Fibroblast of the aortic adventitia (primary cell): ENCODE measurements at regions not wholly inside any gene's neighbourhood (a gene's known extent, or its start where the extent isn't known, plus 50 kb on each side); places are given as distances from the start of the nearest gene placed in this dataset.

ENCODE experiments used
- DNase-seq: peaks from one replicate; pipeline ENCODE4 v3.0.0-alpha.2; 2010; ENCODE audit warnings: low read depth
- H3K4me3 ChIP-seq: 2 replicates; pipeline ENCODE4 v1.5.1; 2011; ENCODE audit warnings: low read depth, mild to moderate bottlenecking, control low read depth, low read length, moderate library complexity
- TF ChIP-seq, protein P1 (sequence below): IDR thresholded peaks from 2 replicates; pipeline ENCODE4 v1.5.1; 2011; ENCODE audit warnings: mild to moderate bottlenecking, low read length, control low read depth, inconsistent platforms; ENCODE audit not compliant: insufficient read depth

DNA sequence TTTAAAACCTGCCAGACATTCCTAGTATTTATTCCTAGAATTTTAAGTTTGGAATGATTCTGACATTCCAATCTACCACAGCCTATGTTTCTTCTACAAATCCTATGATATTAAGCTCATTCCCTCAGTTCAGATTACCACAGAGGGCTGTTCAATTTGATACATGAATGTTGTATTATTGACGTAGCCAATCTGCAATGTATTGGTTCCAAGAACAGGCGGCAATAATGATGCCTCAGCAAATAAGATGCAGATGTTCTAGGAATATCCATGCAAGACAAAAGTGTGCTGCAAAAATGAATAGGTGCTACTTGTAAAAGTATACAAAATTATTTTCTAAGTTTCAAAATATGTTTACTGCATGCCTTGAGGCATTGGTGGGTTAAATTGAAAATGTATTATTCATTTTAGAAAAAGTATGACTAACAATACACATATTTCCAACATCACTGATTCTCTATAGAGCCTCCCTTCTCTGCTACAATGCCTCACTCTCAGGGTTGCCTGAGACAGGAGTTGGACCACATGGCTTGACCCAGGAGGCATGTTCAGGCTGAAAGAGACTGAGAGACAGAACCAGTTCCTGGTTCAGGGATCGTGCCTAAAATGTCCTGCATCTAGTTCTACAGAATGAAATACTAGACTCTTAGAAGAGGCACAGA lies 94.1 kb upstream of the CREB5 start:
- no peak overlapping the region for H3K4me3 ChIP-seq
- TF ChIP-seq, protein P1, sequence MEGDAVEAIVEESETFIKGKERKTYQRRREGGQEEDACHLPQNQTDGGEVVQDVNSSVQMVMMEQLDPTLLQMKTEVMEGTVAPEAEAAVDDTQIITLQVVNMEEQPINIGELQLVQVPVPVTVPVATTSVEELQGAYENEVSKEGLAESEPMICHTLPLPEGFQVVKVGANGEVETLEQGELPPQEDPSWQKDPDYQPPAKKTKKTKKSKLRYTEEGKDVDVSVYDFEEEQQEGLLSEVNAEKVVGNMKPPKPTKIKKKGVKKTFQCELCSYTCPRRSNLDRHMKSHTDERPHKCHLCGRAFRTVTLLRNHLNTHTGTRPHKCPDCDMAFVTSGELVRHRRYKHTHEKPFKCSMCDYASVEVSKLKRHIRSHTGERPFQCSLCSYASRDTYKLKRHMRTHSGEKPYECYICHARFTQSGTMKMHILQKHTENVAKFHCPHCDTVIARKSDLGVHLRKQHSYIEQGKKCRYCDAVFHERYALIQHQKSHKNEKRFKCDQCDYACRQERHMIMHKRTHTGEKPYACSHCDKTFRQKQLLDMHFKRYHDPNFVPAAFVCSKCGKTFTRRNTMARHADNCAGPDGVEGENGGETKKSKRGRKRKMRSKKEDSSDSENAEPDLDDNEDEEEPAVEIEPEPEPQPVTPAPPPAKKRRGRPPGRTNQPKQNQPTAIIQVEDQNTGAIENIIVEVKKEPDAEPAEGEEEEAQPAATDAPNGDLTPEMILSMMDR = no peak
- DNase-seq = no peak

GRCh38 chr7:28323833-28324232 lies 88.5 kb upstream of the CREB5 start:
- no peak for DNase-seq
- TF ChIP-seq, protein P1 = no peak
- no peak overlapping the region for H3K4me3 ChIP-seq

DNA sequence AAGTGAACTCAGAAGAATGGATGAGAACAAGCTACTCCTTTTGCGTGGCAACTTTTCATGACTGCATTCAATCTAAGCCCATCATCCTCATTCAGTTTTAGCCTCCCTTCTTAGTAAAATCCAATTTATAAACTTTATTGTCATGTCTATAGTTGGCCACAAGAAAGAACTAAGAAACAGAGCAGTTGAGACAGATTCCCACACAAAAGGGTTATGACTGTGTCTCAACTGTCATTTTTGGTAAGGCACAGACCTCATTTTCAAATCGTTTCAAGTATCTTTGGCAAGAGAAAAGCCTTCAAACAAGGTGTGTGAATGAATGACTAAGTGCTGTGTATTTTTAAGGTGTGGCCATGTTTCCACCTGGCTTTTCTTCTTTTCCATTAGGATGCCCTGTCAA lies 84.2 kb upstream of the CREB5 start:
- TF ChIP-seq, protein P1 = no peak
- no peak for DNase-seq
- no peak overlapping the region for H3K4me3 ChIP-seq

GRCh38 chr7:28328822-28329660 lies 83.3 kb upstream of the CREB5 start:
- TF ChIP-seq, protein P1 = no peak
- H3K4me3 ChIP-seq = no peak overlapping the region
- DNase-seq = no peak

DNA sequence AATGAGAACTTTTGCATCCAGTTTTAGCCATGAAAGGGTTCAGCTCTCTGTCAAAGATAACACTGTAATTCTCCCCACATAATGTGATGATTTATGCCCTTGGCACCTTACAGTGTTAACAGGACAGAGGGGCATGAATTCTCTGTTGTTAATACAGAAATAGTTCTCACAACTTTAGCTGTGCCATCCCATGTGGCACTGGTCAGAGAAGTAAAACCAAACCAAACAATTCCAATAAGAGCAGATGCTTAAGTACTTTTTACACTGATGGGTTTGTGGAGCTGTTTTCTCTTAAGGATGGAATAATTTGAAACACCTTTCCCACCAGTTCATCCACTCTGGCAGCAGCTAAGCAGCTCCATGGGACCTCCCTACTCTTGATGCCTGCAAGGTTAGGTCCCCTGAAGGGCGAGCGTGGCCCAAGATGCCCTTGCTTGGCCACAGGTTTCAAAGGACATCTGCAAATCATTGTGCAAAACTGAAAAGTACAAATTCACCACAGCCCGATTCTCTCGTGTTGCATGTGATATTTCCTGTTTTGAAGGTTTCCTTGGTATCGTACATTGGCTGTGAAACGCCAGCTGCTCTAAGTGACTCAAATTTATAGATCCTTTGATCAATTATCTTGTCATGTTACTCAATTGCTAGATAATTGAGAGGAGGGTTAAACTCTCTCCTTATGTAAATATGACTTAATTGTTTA lies 82.5 kb upstream of the CREB5 start:
- peak; percentile 2 for DNase-seq
- TF ChIP-seq, protein P1 = no peak
- no peak overlapping the region for H3K4me3 ChIP-seq

DNA sequence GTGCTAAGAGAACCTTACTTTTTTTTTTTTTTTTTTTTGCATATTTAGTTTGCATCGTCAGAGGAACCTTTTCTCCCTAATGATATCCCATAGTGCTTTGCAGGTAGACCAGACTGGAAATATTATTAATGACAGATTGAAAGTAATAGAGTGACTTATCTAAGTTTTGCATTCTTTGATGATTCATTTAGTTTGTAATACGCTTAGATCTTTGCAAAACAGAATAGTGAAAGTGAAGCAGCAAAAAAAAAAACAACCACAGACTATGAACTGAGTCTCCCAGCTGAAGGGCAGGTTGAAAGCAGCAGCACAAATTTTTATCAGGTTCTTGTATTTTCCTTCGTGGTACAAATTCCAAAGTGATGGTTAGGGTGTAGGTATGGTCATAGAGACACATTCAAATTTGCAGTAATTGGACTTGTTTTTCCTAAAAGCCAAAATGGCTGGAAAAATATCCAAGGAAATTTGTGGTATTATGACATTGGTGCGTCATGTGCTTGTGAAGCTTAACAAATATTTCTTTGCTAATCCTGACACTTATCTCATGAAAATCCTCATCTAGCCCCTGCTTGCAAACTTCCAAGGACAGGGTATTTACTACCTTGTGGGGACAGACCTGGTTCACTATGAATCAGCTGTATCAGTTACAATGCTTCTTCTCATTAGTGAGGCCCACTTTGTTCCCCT lies 81.8 kb upstream of the CREB5 start:
- DNase-seq = peak; percentile 30
- TF ChIP-seq, protein P1 = no peak
- H3K4me3 ChIP-seq = no peak overlapping the region
